B cell (primary cell): ENCODE measurements at regions not wholly inside any gene's neighbourhood (a gene's known extent, or its start where the extent isn't known, plus 50 kb on each side); places are given as distances from the start of the nearest gene placed in this dataset.

ENCODE experiments used
- ATAC-seq: fragments of 200-7000 bp; cut with Tn5 transposase; one replicate; pipeline ENCODE4 v1.10.0; 2021; ENCODE audit warnings: low read depth, mild to moderate bottlenecking, moderate number of reproducible peaks, moderate library complexity
- CTCF ChIA-PET: fragments of 350-600 bp; sonication (Branson Sonifier 250); formaldehyde crosslinking; loops from one replicate; lab custom pipeline; 2021; ENCODE audit warnings: antibody characterized with exemption, inconsistent platforms; lab: Charles Lee
- POLR2A ChIA-PET: fragments of 350-600 bp; sonication (Branson Sonifier 250); formaldehyde crosslinking; loops from one replicate; lab custom pipeline; 2021; ENCODE audit warnings: antibody characterized with exemption; lab: Charles Lee
- DNase-seq: peaks from one replicate; pipeline ENCODE4 v3.0.0; 2013
- H2AFZ ChIP-seq: 2 replicates; pipeline ENCODE4 v1.6.1; 2012; ENCODE audit warnings: mild to moderate bottlenecking, low read depth, low read length; ENCODE audit not compliant: insufficient read depth, poor library complexity, severe bottlenecking
- H3K27ac ChIP-seq, 2 donors: 1 replicate in 1 of 2; 2 replicates in 1 of 2; pipeline ENCODE4 v1.5.1; 2012 to 2013; ENCODE audit warnings: low read length in 2 of 2, mild to moderate bottlenecking in 2 of 2, moderate library complexity in 1 of 2
- H3K27me3 ChIP-seq, 4 experiments: fragments of 200-600 bp in 1 of 4; sonication (generic) in 1 of 4; replicated peaks in 1 of 4; 1 replicate in 2 of 4; 2 replicates in 2 of 4; pipeline versions ENCODE4 v1.6.1 to v1.7.0; 2013 to 2016; ENCODE audit warnings: low read length in 3 of 4, mild to moderate bottlenecking in 2 of 4, mixed read lengths in 1 of 4, moderate library complexity in 1 of 4; ENCODE audit not compliant: insufficient read depth in 4 of 4, control insufficient read depth in 3 of 4; ENCODE audit errors: control extremely low read depth in 1 of 4
- H3K36me3 ChIP-seq, 2 experiments: replicated peaks in 1 of 2; 1 replicate in 1 of 2; 2 replicates in 1 of 2; pipeline versions ENCODE4 v1.6.1 to v1.7.1; 2013; ENCODE audit warnings: low read length in 1 of 2; ENCODE audit not compliant: insufficient read depth in 2 of 2, control insufficient read depth in 1 of 2; ENCODE audit errors: control extremely low read depth in 1 of 2, extremely low read depth in 1 of 2
- H3K4me1 ChIP-seq, 2 donors: fragments of 200-600 bp in 1 of 2; sonication (generic) in 1 of 2; 1 replicate in 1 of 2; 2 replicates in 1 of 2; pipeline versions ENCODE4 v1.5.1 to v1.6.1; 2013 to 2017; ENCODE audit warnings: low read length in 2 of 2; ENCODE audit not compliant: control insufficient read depth in 2 of 2, insufficient read depth in 2 of 2
- H3K4me2 ChIP-seq: replicated peaks from 2 replicates; pipeline ENCODE3; 2012; ENCODE audit warnings: mild to moderate bottlenecking, low read depth, low read length; ENCODE audit not compliant: poor library complexity, severe bottlenecking
- H3K4me3 ChIP-seq, 5 experiments: fragments of 200-600 bp in 1 of 5; sonication (generic) in 1 of 5; 1 replicate in 3 of 5; 2 replicates in 2 of 5; pipeline versions ENCODE4 v1.5.1 to v1.7.0; 2011 to 2016; ENCODE audit warnings: low read length in 4 of 5, mild to moderate bottlenecking in 4 of 5, low read depth in 2 of 5, control low read depth in 1 of 5, moderate library complexity in 1 of 5; ENCODE audit not compliant: insufficient read depth in 1 of 5; ENCODE audit errors: control extremely low read depth in 1 of 5, extremely low read depth in 1 of 5
- H3K79me2 ChIP-seq: fragments of 200-600 bp; sonication (generic); one replicate; pipeline ENCODE4 v1.6.0; 2016; ENCODE audit warnings: low read length; ENCODE audit not compliant: control insufficient read depth, insufficient read depth
- H3K9ac ChIP-seq: fragments of 200-600 bp; sonication (generic); 2 replicates; pipeline ENCODE4 v1.6.1; 2017; ENCODE audit warnings: mild to moderate bottlenecking, low read length, moderate library complexity
- H3K9me3 ChIP-seq, 3 donors: one replicate each; pipeline versions ENCODE4 v1.6.1 to v1.7.1; 2013; ENCODE audit warnings: low read length in 2 of 3; ENCODE audit not compliant: control insufficient read depth in 2 of 3, insufficient read depth in 1 of 3; ENCODE audit errors: control extremely low read depth in 1 of 3
- H4K20me1 ChIP-seq: 2 replicates; pipeline ENCODE4 v1.6.0; 2012; ENCODE audit warnings: mild to moderate bottlenecking, low read length; ENCODE audit not compliant: insufficient read depth, control insufficient read depth, poor library complexity, severe bottlenecking
- H3K27ac Mint-ChIP-seq: one replicate; pipeline ENCODE4 v1.8.0; 2021; ENCODE audit warnings: mixed read lengths
- H3K27me3 Mint-ChIP-seq: one replicate; pipeline ENCODE4 v1.8.0; 2021; ENCODE audit warnings: mixed read lengths
- H3K4me1 Mint-ChIP-seq: one replicate; pipeline ENCODE4 v1.8.0; 2021; ENCODE audit warnings: mixed read lengths
- H3K4me3 Mint-ChIP-seq: one replicate; pipeline ENCODE4 v1.8.0; 2021; ENCODE audit warnings: mixed read lengths
- H3K9me3 Mint-ChIP-seq: one replicate; pipeline ENCODE4 v1.8.0; 2022; ENCODE audit warnings: mixed read lengths; ENCODE audit not compliant: insufficient read depth
- EZH2 ChIP-seq: IDR thresholded peaks from 2 replicates; pipeline ENCODE4 v1.6.1; 2012; ENCODE audit warnings: borderline replicate concordance, low read depth, mild to moderate bottlenecking, moderate library complexity, low read length; ENCODE audit not compliant: insufficient read depth, poor library complexity, severe bottlenecking
- WGBS: methylation state at CpG from one replicate; pipeline ENCODE4 v1.1.5; 2013; ENCODE audit warnings: missing lambda C conversion rate; ENCODE audit not compliant: insufficient coverage; 5-methylcytosine and 5-hydroxymethylcytosine counted together
- intact Hi-C: fragments of 100-400 bp; cut with micrococcal nuclease; formaldehyde crosslinking; loops from one replicate; pipeline ENCODE4 v1.10.0; 2022
- TF ChIP-seq, protein P1 (sequence below): fragments of 200-600 bp; IDR thresholded peaks from one replicate; pipeline ENCODE4 v1.8.0; 2022; ENCODE audit warnings: antibody characterized with exemption, mild to moderate bottlenecking

DNA sequence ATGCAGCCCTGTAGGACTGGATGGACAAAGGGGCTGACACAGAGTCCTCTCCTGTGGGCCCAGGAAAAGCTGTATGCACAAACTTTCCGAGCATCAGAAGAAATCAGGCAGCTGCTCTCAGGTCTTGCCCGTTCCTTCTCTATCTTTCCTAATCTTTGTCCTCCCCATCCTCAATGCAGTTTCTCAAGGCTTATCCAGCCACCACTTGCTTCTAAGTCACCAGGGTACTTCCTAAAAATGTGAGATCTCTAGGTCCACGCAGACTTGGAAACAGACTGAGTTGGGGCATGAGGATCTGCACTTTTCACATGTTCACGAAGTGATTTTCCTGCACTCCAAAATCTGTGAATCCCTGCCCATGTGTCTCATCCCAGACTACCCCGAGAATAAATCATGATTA is 394.5 kb upstream of the SLC35B3 start:
- Histone ChIP-seq H3K27me3 (no peaks in the 10 kb centered on the region), H3K36me3 (no peaks in the 10 kb centered on the region), H3K4me1 (no peaks in the 10 kb centered on the region), H3K4me2 (no peak overlapping the region), H3K9me3 (no peaks in the 10 kb centered on the region), H3K27ac (no peak overlapping the region), H3K9ac (no peak overlapping the region), H3K4me3 (no peak overlapping the region), H3K79me2 (no peaks in the 10 kb centered on the region), H2AFZ (no peak overlapping the region), H4K20me1 (no peaks in the 10 kb centered on the region)
- no peak for ATAC-seq
- CTCF ChIA-PET: no interaction called here
- Mint-ChIP-seq H3K4me1 (no peaks in the 10 kb centered on the region), H3K9me3 (peaks cover 4% of the 10 kb centered on the region), H3K27ac (no peak overlapping the region), H3K4me3 (no peak overlapping the region), H3K27me3 (no peaks in the 10 kb centered on the region)
- WGBS: 43% methylated on average over 4 of the region's 5 CpGs
- POLR2A ChIA-PET: no interaction called here
- no peak for DNase-seq
- intact Hi-C loops: no loop called here
- TF ChIP-seq, protein P1, sequence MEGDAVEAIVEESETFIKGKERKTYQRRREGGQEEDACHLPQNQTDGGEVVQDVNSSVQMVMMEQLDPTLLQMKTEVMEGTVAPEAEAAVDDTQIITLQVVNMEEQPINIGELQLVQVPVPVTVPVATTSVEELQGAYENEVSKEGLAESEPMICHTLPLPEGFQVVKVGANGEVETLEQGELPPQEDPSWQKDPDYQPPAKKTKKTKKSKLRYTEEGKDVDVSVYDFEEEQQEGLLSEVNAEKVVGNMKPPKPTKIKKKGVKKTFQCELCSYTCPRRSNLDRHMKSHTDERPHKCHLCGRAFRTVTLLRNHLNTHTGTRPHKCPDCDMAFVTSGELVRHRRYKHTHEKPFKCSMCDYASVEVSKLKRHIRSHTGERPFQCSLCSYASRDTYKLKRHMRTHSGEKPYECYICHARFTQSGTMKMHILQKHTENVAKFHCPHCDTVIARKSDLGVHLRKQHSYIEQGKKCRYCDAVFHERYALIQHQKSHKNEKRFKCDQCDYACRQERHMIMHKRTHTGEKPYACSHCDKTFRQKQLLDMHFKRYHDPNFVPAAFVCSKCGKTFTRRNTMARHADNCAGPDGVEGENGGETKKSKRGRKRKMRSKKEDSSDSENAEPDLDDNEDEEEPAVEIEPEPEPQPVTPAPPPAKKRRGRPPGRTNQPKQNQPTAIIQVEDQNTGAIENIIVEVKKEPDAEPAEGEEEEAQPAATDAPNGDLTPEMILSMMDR: no peak
- TF ChIP-seq EZH2: no peak

DNA sequence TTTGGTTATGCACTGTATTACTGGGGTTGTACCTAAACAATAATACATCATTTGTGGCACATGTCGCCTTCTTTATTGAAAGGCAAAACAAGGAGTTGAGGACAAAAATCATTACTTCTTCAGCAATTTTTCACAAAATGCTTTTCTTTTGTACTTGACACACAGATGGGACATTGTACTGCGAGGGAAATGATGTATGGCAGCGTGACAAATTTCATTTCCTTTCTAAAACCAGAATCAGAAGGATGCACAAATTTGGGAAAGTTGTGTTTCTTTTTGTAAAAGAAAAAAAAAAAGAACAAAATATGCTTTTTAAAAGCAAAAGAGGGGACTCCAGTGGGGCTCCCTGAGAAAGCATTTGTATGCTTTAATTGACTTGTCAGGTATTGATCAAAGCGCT is 394.0 kb upstream of the SLC35B3 start:
- no peaks in the 10 kb centered on the region for H3K4me1 Mint-ChIP-seq
- H3K27ac Mint-ChIP-seq: no peak overlapping the region
- TF ChIP-seq EZH2: no peak
- TF ChIP-seq, protein P1: no peak
- 100% methylated on average over 1 of the region's 4 CpGs for WGBS
- no peak for DNase-seq
- H3K27ac ChIP-seq: no peak overlapping the region
- no peak for ATAC-seq
- H3K9ac ChIP-seq: no peak overlapping the region
- peaks cover 4% of the 10 kb centered on the region for H3K9me3 Mint-ChIP-seq
- CTCF ChIA-PET: no interaction called here
- H3K4me1 ChIP-seq: no peaks in the 10 kb centered on the region
- POLR2A ChIA-PET: no interaction called here
- no peaks in the 10 kb centered on the region for H4K20me1 ChIP-seq
- H3K79me2 ChIP-seq: no peaks in the 10 kb centered on the region
- no peaks in the 10 kb centered on the region for H3K27me3 ChIP-seq
- no peak overlapping the region for H3K4me2 ChIP-seq
- no peak overlapping the region for H2AFZ ChIP-seq
- H3K4me3 ChIP-seq: no peak overlapping the region
- no peak overlapping the region for H3K4me3 Mint-ChIP-seq
- H3K36me3 ChIP-seq: no peaks in the 10 kb centered on the region
- H3K27me3 Mint-ChIP-seq: no peaks in the 10 kb centered on the region
- intact Hi-C loops: no loop called here
- no peaks in the 10 kb centered on the region for H3K9me3 ChIP-seq
